ENCODE measurements at regions not wholly inside any gene's neighbourhood (a gene's known extent, or its start where the extent isn't known, plus 50 kb on each side); places are given as distances from the start of the nearest gene placed in this dataset.
"Not testable (repeated sequence)": the region's sequence is repeated elsewhere in the genome, so short reads cannot be mapped to it uniquely, and the experiment has no call there.

DNA sequence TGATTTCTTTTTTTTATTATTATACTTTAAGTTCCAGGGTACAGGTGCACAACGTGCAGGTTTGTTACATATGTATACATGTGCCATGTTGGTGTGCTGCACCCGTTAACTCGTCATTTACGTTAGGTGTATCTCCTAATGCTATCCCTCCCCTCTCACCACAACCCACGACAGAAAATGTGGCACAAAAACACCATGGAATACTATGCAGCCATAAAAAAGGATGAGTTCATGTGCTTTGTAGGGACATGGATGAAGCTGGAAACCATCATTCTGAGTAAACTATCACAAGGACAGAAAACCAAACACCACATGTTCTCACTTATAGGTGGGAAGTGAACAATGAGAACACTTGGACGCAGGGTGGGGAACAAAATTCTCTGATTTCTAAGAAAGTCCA lies 140.9 kb downstream of the EXOC5 start:
- not testable (repeated sequence) for TF ChIP-seq CHCHD3 (CRISPR knock-in tag; IDR thresholded peaks at IDR 0.05); ZNF232 (CRISPR knock-in tag; IDR thresholded peaks at IDR 0.05; ENCODE audit: borderline replicate concordance); ZNF576 (CRISPR knock-in tag; IDR thresholded peaks at IDR 0.05); THAP11 (CRISPR knock-in tag; IDR thresholded peaks at IDR 0.05); NR2C2 (CRISPR knock-in tag; IDR thresholded peaks at IDR 0.05; ENCODE audit: borderline replicate concordance); ZNF317 (CRISPR knock-in tag; IDR thresholded peaks at IDR 0.05)
- TF ChIP-seq, protein P1, sequence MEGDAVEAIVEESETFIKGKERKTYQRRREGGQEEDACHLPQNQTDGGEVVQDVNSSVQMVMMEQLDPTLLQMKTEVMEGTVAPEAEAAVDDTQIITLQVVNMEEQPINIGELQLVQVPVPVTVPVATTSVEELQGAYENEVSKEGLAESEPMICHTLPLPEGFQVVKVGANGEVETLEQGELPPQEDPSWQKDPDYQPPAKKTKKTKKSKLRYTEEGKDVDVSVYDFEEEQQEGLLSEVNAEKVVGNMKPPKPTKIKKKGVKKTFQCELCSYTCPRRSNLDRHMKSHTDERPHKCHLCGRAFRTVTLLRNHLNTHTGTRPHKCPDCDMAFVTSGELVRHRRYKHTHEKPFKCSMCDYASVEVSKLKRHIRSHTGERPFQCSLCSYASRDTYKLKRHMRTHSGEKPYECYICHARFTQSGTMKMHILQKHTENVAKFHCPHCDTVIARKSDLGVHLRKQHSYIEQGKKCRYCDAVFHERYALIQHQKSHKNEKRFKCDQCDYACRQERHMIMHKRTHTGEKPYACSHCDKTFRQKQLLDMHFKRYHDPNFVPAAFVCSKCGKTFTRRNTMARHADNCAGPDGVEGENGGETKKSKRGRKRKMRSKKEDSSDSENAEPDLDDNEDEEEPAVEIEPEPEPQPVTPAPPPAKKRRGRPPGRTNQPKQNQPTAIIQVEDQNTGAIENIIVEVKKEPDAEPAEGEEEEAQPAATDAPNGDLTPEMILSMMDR (CRISPR knock-in tag; IDR thresholded peaks at IDR 0.05), result not testable (repeated sequence)

Measured in HepG2 (cell line).